ENCODE measurements at regions not wholly inside any gene's neighbourhood (a gene's known extent, or its start where the extent isn't known, plus 50 kb on each side); places are given as distances from the start of the nearest gene placed in this dataset.

- TF ChIP-seq CTCF (IDR thresholded peaks at IDR 0.05; ENCODE audit: low read depth, low read length, missing control alignments): no peak
- no peak overlapping the region for H3K4me3 ChIP-seq (ENCODE audit: low read depth, low read length)
- no peak for DNase-seq (ENCODE audit: low read depth)
- in situ Hi-C loops (cut with HindIII; ENCODE audit: low sequenced_read_pairs): no loop called here
Observed at GRCh38 chr13:79225487-79226232, 180.4 kb downstream of the RBM26 start.

- in situ Hi-C loops (cut with HindIII; ENCODE audit: low sequenced_read_pairs): no loop called here
- no peak for TF ChIP-seq CTCF (IDR thresholded peaks at IDR 0.05; ENCODE audit: low read depth, low read length, missing control alignments)
- no peak for DNase-seq (ENCODE audit: low read depth)
- no peak overlapping the region for H3K4me3 ChIP-seq (ENCODE audit: low read depth, low read length)
Observed at GRCh38 chr13:79222427-79223205, 183.4 kb downstream of the RBM26 start.

- in situ Hi-C loops (cut with HindIII; ENCODE audit: low sequenced_read_pairs): no loop called here
- no peak for DNase-seq (ENCODE audit: low read depth)
- H3K4me3 ChIP-seq (ENCODE audit: low read depth, low read length): no peak overlapping the region
- no peak for TF ChIP-seq CTCF (IDR thresholded peaks at IDR 0.05; ENCODE audit: low read depth, low read length, missing control alignments)
Observed at GRCh38 chr13:79212064-79212619, 193.9 kb downstream of the RBM26 start.

GRCh38 chr13:79211377-79211776 is 194.7 kb downstream of the RBM26 start:
- TF ChIP-seq CTCF (IDR thresholded peaks at IDR 0.05; ENCODE audit: low read depth, low read length, missing control alignments): no peak
- in situ Hi-C loops (cut with HindIII; ENCODE audit: low sequenced_read_pairs): no loop called here
- H3K4me3 ChIP-seq (ENCODE audit: low read depth, low read length): no peak overlapping the region
- no peak for DNase-seq (ENCODE audit: low read depth)

GRCh38 chr13:79197933-79198332 is 208.1 kb downstream of the RBM26 start:
- in situ Hi-C loops (cut with HindIII; ENCODE audit: low sequenced_read_pairs): no loop called here

More at GRCh38 chr13:79197933-79198332, 208.1 kb downstream of the RBM26 start:
- no peak for TF ChIP-seq CTCF (IDR thresholded peaks at IDR 0.05; ENCODE audit: low read depth, low read length, missing control alignments)
- H3K4me3 ChIP-seq (ENCODE audit: low read depth, low read length): no peak overlapping the region
- no peak for DNase-seq (ENCODE audit: low read depth)
